K562 (cell line): ENCODE measurements at regions not wholly inside any gene's neighbourhood (a gene's known extent, or its start where the extent isn't known, plus 50 kb on each side); places are given as distances from the start of the nearest gene placed in this dataset.

Source experiments
- ATAC-seq: fragments of 200-7000 bp; cut with Tn5 transposase; 3 replicates; pipeline ENCODE4 v1.9.1; 2020; ENCODE audit warnings: moderate library complexity
- BruUV-seq: library from RNA; stranded (reverse); fragments of 400-500 nt; replicated peaks from 2 replicates; lab custom pipeline; 2021; lab: Mats Ljungman, UMichigan
- CTCF ChIA-PET: fragments of 300-600 bp; formaldehyde crosslinking; extraction: SDS; loops from one replicate; lab custom pipeline; 2021; ENCODE audit warnings: low intra/inter-chr PET ratio; lab: Yijun Ruan, JAX
- POLR2A ChIA-PET: fragments of 300-600, 350-650 bp; sonication (Branson Sonifier 250); formaldehyde crosslinking; extraction: SDS; loops from one replicate; lab custom pipeline; 2021; ENCODE audit warnings: antibody characterized with exemption, inconsistent platforms; lab: Yijun Ruan, JAX
- DNase-seq, 4 experiments: peaks; one replicate each; pipeline versions ENCODE4 v3.0.0 to v3.0.0-alpha.2; 2011 to 2018; ENCODE audit warnings: low spot score in 3 of 4, mixed read lengths in 3 of 4; ENCODE audit errors: extremely low read depth in 1 of 4
- FAIRE-seq: peaks from 2 replicates; lab custom pipeline; 2011; peaks lifted over from hg19 to GRCh38; lab: Jason Lieb, UNC
- H2AFZ ChIP-seq: 2 replicates; pipeline ENCODE4 v1.6.0; 2011; ENCODE audit warnings: low read depth, low read length, control low read depth, inconsistent platforms
- H3K27ac ChIP-seq: fragments of 200-600 bp; 3 replicates; pipeline ENCODE4 v1.8.0; 2011; ENCODE audit warnings: low read depth, mild to moderate bottlenecking, control low read depth, inconsistent platforms, low read length, moderate library complexity, mixed read lengths; ENCODE audit errors: extremely low read depth
- H3K27me3 ChIP-seq, 2 experiments: fragments of 300-600 bp in 1 of 2; 2 replicates in 1 of 2; 3 replicates in 1 of 2; pipeline versions ENCODE4 v1.6.0 to v1.8.0; 2011; ENCODE audit warnings: inconsistent platforms in 2 of 2, low read length in 2 of 2, mild to moderate bottlenecking in 1 of 2, mixed read lengths in 1 of 2, moderate library complexity in 1 of 2; ENCODE audit not compliant: control insufficient read depth in 2 of 2, insufficient read depth in 2 of 2
- H3K36me3 ChIP-seq: fragments of 300-600 bp; 3 replicates; pipeline ENCODE4 v1.8.0; 2011; ENCODE audit warnings: mild to moderate bottlenecking, low read length, inconsistent platforms; ENCODE audit not compliant: control insufficient read depth, insufficient read depth
- H3K4me1 ChIP-seq, 2 experiments: fragments of 200-600 bp in 1 of 2; replicated peaks in 1 of 2; 2 replicates in 1 of 2; 3 replicates in 1 of 2; pipeline versions ENCODE4 v1.5.1 to v1.8.0; 2011; ENCODE audit warnings: inconsistent platforms in 2 of 2, low read length in 2 of 2, mild to moderate bottlenecking in 1 of 2, mixed read lengths in 1 of 2, moderate library complexity in 1 of 2; ENCODE audit not compliant: control insufficient read depth in 2 of 2, insufficient read depth in 2 of 2
- H3K4me2 ChIP-seq: 2 replicates; pipeline ENCODE4 v1.6.1; 2011; ENCODE audit warnings: low read length, control low read depth, inconsistent platforms, mixed read lengths; ENCODE audit not compliant: insufficient read depth
- H3K4me3 ChIP-seq: fragments of 200-600 bp; sonication (generic), shearing (Covaris generic); 2 replicates; pipeline ENCODE4 v1.5.1; 2016; ENCODE audit warnings: control low read depth, inconsistent platforms
- H3K79me2 ChIP-seq: fragments of 200-600 bp; 3 replicates; pipeline ENCODE4 v1.8.0; 2011; ENCODE audit warnings: low read length, inconsistent platforms; ENCODE audit not compliant: control insufficient read depth, insufficient read depth
- H3K9ac ChIP-seq, 2 experiments: 2 replicates each; pipeline versions ENCODE4 v1.6.0 to v1.6.1; 2011; ENCODE audit warnings: low read depth in 2 of 2, low read length in 2 of 2, control low read depth in 1 of 2, inconsistent platforms in 1 of 2, mild to moderate bottlenecking in 1 of 2, mixed read lengths in 1 of 2; ENCODE audit not compliant: insufficient read depth in 1 of 2
- H3K9me1 ChIP-seq: one replicate; pipeline ENCODE4 v1.6.0; 2011; ENCODE audit warnings: inconsistent platforms, mild to moderate bottlenecking, low read length, moderate library complexity; ENCODE audit not compliant: control insufficient read depth, insufficient read depth
- H3K9me3 ChIP-seq: replicated peaks from 2 replicates; pipeline ENCODE4 v1.5.1; 2011; ENCODE audit warnings: low read depth, low read length, inconsistent platforms; ENCODE audit not compliant: control insufficient read depth, insufficient read depth
- H4K20me1 ChIP-seq: replicated peaks from 2 replicates; pipeline ENCODE4 v1.6.1; 2011; ENCODE audit warnings: low read length, inconsistent platforms, mixed read lengths; ENCODE audit not compliant: control insufficient read depth, insufficient read depth
- BCL6 ChIP-seq: fragments of 250-450 bp; sonication (Bioruptor Pico); IDR thresholded peaks from 2 replicates; pipeline ENCODE4 v1.4.0; 2020
- HOXB6 ChIP-seq: fragments of 250-450 bp; sonication (Bioruptor Pico); IDR thresholded peaks from 2 replicates; pipeline ENCODE4 v1.5.1; 2022; ENCODE audit warnings: mild to moderate bottlenecking, borderline replicate concordance
- MTA3 ChIP-seq: fragments of 450-650 bp; formaldehyde crosslinking; IDR thresholded peaks from 2 replicates; pipeline ENCODE4 v1.6.1; 2017; ENCODE audit warnings: mild to moderate bottlenecking, borderline replicate concordance
- SMARCA5 ChIP-seq: fragments of 450-650 bp; IDR thresholded peaks from 2 replicates; pipeline ENCODE4 v1.6.1; 2016
- SP1 ChIP-seq: sonication (generic); formaldehyde crosslinking; IDR thresholded peaks from 2 replicates; pipeline ENCODE4 v1.8.1; 2022; ENCODE audit warnings: mild to moderate bottlenecking, missing genetic modification reagents
- WGBS: fragments of 100-300 bp; shearing (Covaris generic); methylation state at CpG from one replicate; pipeline ENCODE4 v1.1.6; 2016; ENCODE audit warnings: low coverage, mixed read lengths; ENCODE audit not compliant: insufficient coverage; ENCODE audit errors: missing lambda C conversion rate; 5-methylcytosine and 5-hydroxymethylcytosine counted together
- in situ Hi-C: fragments of 300-500 bp; cut with MboI; formaldehyde crosslinking; loops from 4 replicates; pipeline ENCODE4 v1.15.0; 2018; ENCODE audit warnings: inconsistent platforms, mixed read lengths
- intact Hi-C: fragments of 100-400 bp; cut with micrococcal nuclease; formaldehyde crosslinking; loops from 2 replicates; pipeline ENCODE4 v1.14.2; 2022
- TF ChIP-seq, protein P1 (sequence below): fragments of 450-650 bp; IDR thresholded peaks from 2 replicates; pipeline ENCODE4 v1.6.1; 2016; ENCODE audit warnings: mild to moderate bottlenecking, moderate library complexity
- TF ChIP-seq, protein P2 (sequence below): fragments of 250-450 bp; sonication (Bioruptor Pico); IDR thresholded peaks from 2 replicates; pipeline ENCODE4 v1.8.0; 2022; ENCODE audit warnings: inconsistent platforms, mild to moderate bottlenecking, moderate library complexity, borderline replicate concordance

DNA sequence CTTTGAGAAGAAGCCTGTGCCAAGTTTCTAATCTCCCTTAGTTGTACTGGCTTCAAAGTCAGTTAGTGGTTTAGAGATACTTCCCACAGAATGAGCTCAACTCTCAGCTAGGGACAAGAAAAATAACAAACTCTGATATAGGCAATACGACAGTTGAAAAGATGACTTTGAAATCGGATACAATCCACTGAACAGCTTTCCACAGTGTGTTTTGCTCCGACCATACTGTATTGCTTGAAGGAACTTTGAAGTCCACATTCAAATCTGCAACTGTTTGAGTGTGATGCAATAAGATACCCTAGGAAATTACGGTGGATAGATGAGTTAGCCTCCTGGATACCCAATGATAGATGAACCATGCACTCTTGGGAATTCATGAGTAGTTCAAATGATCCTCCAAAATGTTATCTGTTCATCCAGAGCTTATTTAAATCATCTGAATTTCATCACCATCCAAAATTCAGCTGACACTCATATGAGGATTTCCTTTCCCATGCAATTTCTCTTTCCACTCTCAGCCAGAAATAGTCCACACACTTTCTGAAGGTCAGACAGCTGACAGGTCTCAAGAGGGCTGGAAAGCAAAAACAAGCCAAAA is 443.8 kb downstream of the HAO1 start:
- no peaks in the 10 kb centered on the region for H3K27me3 ChIP-seq
- no peak overlapping the region for H3K27ac ChIP-seq
- no peaks in the 10 kb centered on the region for H3K79me2 ChIP-seq
- no peak for DNase-seq
- no peaks in the 10 kb centered on the region for H4K20me1 ChIP-seq
- H3K9ac ChIP-seq = no peak overlapping the region
- BruUV-seq = no TSS peak
- no peaks in the 10 kb centered on the region for H3K36me3 ChIP-seq
- WGBS = 2% methylated on average over 4 of the region's 4 CpGs
- no peaks in the 10 kb centered on the region for H3K9me3 ChIP-seq
- CTCF ChIA-PET = no interaction called here
- intact Hi-C loops (no loop called here), in situ Hi-C loops (no loop called here)
- no peaks in the 10 kb centered on the region for H3K9me1 ChIP-seq
- no peak overlapping the region for H2AFZ ChIP-seq
- H3K4me3 ChIP-seq = no peak overlapping the region
- ATAC-seq = no peak
- H3K4me2 ChIP-seq = no peak overlapping the region
- POLR2A ChIA-PET = interaction anchor here (0.9 kb wide), 1 partner anchor 11 kb away, joined by 3 read pairs; no protein-coding TSS in a partner anchor
- no peaks in the 10 kb centered on the region for H3K4me1 ChIP-seq
- no peak for FAIRE-seq
- TF ChIP-seq SMARCA5 (no peak), BCL6 (CRISPR knock-in tag) (no peak), SP1 (CRISPR knock-in tag) (no peak), HOXB6 (CRISPR knock-in tag) (no peak), MTA3 (no peak)
- TF ChIP-seq, protein P1, sequence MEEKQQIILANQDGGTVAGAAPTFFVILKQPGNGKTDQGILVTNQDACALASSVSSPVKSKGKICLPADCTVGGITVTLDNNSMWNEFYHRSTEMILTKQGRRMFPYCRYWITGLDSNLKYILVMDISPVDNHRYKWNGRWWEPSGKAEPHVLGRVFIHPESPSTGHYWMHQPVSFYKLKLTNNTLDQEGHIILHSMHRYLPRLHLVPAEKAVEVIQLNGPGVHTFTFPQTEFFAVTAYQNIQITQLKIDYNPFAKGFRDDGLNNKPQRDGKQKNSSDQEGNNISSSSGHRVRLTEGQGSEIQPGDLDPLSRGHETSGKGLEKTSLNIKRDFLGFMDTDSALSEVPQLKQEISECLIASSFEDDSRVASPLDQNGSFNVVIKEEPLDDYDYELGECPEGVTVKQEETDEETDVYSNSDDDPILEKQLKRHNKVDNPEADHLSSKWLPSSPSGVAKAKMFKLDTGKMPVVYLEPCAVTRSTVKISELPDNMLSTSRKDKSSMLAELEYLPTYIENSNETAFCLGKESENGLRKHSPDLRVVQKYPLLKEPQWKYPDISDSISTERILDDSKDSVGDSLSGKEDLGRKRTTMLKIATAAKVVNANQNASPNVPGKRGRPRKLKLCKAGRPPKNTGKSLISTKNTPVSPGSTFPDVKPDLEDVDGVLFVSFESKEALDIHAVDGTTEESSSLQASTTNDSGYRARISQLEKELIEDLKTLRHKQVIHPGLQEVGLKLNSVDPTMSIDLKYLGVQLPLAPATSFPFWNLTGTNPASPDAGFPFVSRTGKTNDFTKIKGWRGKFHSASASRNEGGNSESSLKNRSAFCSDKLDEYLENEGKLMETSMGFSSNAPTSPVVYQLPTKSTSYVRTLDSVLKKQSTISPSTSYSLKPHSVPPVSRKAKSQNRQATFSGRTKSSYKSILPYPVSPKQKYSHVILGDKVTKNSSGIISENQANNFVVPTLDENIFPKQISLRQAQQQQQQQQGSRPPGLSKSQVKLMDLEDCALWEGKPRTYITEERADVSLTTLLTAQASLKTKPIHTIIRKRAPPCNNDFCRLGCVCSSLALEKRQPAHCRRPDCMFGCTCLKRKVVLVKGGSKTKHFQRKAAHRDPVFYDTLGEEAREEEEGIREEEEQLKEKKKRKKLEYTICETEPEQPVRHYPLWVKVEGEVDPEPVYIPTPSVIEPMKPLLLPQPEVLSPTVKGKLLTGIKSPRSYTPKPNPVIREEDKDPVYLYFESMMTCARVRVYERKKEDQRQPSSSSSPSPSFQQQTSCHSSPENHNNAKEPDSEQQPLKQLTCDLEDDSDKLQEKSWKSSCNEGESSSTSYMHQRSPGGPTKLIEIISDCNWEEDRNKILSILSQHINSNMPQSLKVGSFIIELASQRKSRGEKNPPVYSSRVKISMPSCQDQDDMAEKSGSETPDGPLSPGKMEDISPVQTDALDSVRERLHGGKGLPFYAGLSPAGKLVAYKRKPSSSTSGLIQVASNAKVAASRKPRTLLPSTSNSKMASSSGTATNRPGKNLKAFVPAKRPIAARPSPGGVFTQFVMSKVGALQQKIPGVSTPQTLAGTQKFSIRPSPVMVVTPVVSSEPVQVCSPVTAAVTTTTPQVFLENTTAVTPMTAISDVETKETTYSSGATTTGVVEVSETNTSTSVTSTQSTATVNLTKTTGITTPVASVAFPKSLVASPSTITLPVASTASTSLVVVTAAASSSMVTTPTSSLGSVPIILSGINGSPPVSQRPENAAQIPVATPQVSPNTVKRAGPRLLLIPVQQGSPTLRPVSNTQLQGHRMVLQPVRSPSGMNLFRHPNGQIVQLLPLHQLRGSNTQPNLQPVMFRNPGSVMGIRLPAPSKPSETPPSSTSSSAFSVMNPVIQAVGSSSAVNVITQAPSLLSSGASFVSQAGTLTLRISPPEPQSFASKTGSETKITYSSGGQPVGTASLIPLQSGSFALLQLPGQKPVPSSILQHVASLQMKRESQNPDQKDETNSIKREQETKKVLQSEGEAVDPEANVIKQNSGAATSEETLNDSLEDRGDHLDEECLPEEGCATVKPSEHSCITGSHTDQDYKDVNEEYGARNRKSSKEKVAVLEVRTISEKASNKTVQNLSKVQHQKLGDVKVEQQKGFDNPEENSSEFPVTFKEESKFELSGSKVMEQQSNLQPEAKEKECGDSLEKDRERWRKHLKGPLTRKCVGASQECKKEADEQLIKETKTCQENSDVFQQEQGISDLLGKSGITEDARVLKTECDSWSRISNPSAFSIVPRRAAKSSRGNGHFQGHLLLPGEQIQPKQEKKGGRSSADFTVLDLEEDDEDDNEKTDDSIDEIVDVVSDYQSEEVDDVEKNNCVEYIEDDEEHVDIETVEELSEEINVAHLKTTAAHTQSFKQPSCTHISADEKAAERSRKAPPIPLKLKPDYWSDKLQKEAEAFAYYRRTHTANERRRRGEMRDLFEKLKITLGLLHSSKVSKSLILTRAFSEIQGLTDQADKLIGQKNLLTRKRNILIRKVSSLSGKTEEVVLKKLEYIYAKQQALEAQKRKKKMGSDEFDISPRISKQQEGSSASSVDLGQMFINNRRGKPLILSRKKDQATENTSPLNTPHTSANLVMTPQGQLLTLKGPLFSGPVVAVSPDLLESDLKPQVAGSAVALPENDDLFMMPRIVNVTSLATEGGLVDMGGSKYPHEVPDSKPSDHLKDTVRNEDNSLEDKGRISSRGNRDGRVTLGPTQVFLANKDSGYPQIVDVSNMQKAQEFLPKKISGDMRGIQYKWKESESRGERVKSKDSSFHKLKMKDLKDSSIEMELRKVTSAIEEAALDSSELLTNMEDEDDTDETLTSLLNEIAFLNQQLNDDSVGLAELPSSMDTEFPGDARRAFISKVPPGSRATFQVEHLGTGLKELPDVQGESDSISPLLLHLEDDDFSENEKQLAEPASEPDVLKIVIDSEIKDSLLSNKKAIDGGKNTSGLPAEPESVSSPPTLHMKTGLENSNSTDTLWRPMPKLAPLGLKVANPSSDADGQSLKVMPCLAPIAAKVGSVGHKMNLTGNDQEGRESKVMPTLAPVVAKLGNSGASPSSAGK = no peak
- TF ChIP-seq, protein P2, sequence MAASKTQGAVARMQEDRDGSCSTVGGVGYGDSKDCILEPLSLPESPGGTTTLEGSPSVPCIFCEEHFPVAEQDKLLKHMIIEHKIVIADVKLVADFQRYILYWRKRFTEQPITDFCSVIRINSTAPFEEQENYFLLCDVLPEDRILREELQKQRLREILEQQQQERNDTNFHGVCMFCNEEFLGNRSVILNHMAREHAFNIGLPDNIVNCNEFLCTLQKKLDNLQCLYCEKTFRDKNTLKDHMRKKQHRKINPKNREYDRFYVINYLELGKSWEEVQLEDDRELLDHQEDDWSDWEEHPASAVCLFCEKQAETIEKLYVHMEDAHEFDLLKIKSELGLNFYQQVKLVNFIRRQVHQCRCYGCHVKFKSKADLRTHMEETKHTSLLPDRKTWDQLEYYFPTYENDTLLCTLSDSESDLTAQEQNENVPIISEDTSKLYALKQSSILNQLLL (CRISPR knock-in tag) = no peak
